NCI-H526 treated with DMSO at 0.1 percent for 48 hours (cell line): ENCODE measurements at regions not wholly inside any gene's neighbourhood (a gene's known extent, or its start where the extent isn't known, plus 50 kb on each side); places are given as distances from the start of the nearest gene placed in this dataset.

ENCODE experiments used
- DNase-seq: peaks from one replicate; lab custom pipeline; 2025; lab: John Stamatoyannopoulos, UW

GRCh38 chr6:21381331-21381963 is 212.1 kb upstream of the SOX4 start:
- DNase-seq: no peak

- peak; percentile 36 for DNase-seq
These were observed 210.6 kb upstream of the SOX4 start for GRCh38 chr6:21382821-21383449.

GRCh38 chr6:21383450-21384085 is 210.0 kb upstream of the SOX4 start:
- DNase-seq: no peak

- DNase-seq: no peak
These were observed 209.3 kb upstream of the SOX4 start for GRCh38 chr6:21384216-21384615.

GRCh38 chr6:21386744-21387143 is 206.8 kb upstream of the SOX4 start:
- no peak for DNase-seq

- no peak for DNase-seq
These were observed 202.9 kb upstream of the SOX4 start for GRCh38 chr6:21390532-21391213.

GRCh38 chr6:21392177-21392576 is 201.4 kb upstream of the SOX4 start:
- no peak for DNase-seq

GRCh38 chr6:21393441-21394165 is 199.9 kb upstream of the SOX4 start:
- no peak for DNase-seq

- DNase-seq: no peak
These were observed 198.4 kb upstream of the SOX4 start for GRCh38 chr6:21395121-21395520.

GRCh38 chr6:21396313-21396712 is 197.2 kb upstream of the SOX4 start:
- no peak for DNase-seq

- no peak for DNase-seq
These were observed 194.7 kb upstream of the SOX4 start for GRCh38 chr6:21398741-21399325.

GRCh38 chr6:21402368-21402767 is 191.2 kb upstream of the SOX4 start:
- no peak for DNase-seq

- no peak for DNase-seq
These were observed 189.0 kb upstream of the SOX4 start for GRCh38 chr6:21404577-21404976.

GRCh38 chr6:21406316-21406715 is 187.2 kb upstream of the SOX4 start:
- DNase-seq: no peak

- no peak for DNase-seq
These were observed 184.3 kb upstream of the SOX4 start for GRCh38 chr6:21409231-21409630.

- no peak for DNase-seq
These were observed 180.1 kb upstream of the SOX4 start for GRCh38 chr6:21413428-21413827.

GRCh38 chr6:21414065-21414464 is 179.5 kb upstream of the SOX4 start:
- no peak for DNase-seq

GRCh38 chr6:21420146-21420878 is 173.2 kb upstream of the SOX4 start:
- DNase-seq: no peak

GRCh38 chr6:21420926-21421325 is 172.6 kb upstream of the SOX4 start:
- DNase-seq: no peak

GRCh38 chr6:21423106-21423854 is 170.3 kb upstream of the SOX4 start:
- peak; percentile 95 for DNase-seq
